NT2/D1 (cell line): ENCODE measurements at regions not wholly inside any gene's neighbourhood (a gene's known extent, or its start where the extent isn't known, plus 50 kb on each side); places are given as distances from the start of the nearest gene placed in this dataset.

Experiments
- DNase-seq: peaks from one replicate; pipeline ENCODE4 v3.0.0-alpha.2; 2011; ENCODE audit warnings: low read depth, low spot score
- H3K27me3 ChIP-seq: 2 replicates; pipeline ENCODE4 v1.6.0; 2011; ENCODE audit warnings: mild to moderate bottlenecking; ENCODE audit not compliant: insufficient read length, insufficient read depth
- H3K36me3 ChIP-seq: 2 replicates; pipeline ENCODE4 v1.6.1; 2011; ENCODE audit warnings: mild to moderate bottlenecking, low read length, mixed read lengths; ENCODE audit not compliant: insufficient read depth, insufficient read length
- H3K4me1 ChIP-seq: 2 replicates; pipeline ENCODE4 v1.5.1; 2011; ENCODE audit not compliant: insufficient read depth, insufficient read length
- H3K4me3 ChIP-seq: 2 replicates; pipeline ENCODE4 v1.5.1; 2011; ENCODE audit warnings: low read depth; ENCODE audit not compliant: insufficient read length
- H3K9ac ChIP-seq: 2 replicates; pipeline ENCODE4 v1.6.0; 2011; ENCODE audit warnings: low read depth; ENCODE audit not compliant: insufficient read length
- H3K9me3 ChIP-seq: 2 replicates; pipeline ENCODE4 v1.5.1; 2011; ENCODE audit warnings: mild to moderate bottlenecking, low read length; ENCODE audit not compliant: insufficient read depth
- SUZ12 ChIP-seq: IDR thresholded peaks from 2 replicates; pipeline ENCODE4 v1.6.1; 2011; ENCODE audit not compliant: insufficient read length, insufficient read depth; ENCODE audit errors: extremely low read depth
- YY1 ChIP-seq: IDR thresholded peaks from 2 replicates; pipeline ENCODE4 v1.6.1; 2011; ENCODE audit not compliant: insufficient read length, insufficient read depth
- ZNF274 ChIP-seq: IDR thresholded peaks from 2 replicates; pipeline ENCODE4 v1.6.1; 2011; ENCODE audit warnings: mild to moderate bottlenecking, low read depth, low read length

GRCh38 chr9:13491138-13491492, 211.6 kb upstream of the MPDZ start:
- TF ChIP-seq ZNF274, result no peak
- TF ChIP-seq SUZ12, result no peak
- no peak for TF ChIP-seq YY1
- DNase-seq, result no peak
- H3K9ac ChIP-seq, result no peak overlapping the region
- H3K36me3 ChIP-seq, result no peaks in the 10 kb centered on the region
- H3K4me1 ChIP-seq, result peaks cover 3% of the 10 kb centered on the region
- no peaks in the 10 kb centered on the region for H3K27me3 ChIP-seq
- H3K9me3 ChIP-seq, result no peaks in the 10 kb centered on the region
- H3K4me3 ChIP-seq, result no peak overlapping the region

GRCh38 chr9:13487936-13488335, 208.4 kb upstream of the MPDZ start:
- H3K4me1 ChIP-seq, result peaks cover 3% of the 10 kb centered on the region
- no peaks in the 10 kb centered on the region for H3K36me3 ChIP-seq
- H3K27me3 ChIP-seq, result no peaks in the 10 kb centered on the region
- H3K4me3 ChIP-seq, result no peak overlapping the region
- TF ChIP-seq YY1, result no peak
- TF ChIP-seq ZNF274, result no peak
- TF ChIP-seq SUZ12, result no peak
- H3K9ac ChIP-seq, result no peak overlapping the region
- no peaks in the 10 kb centered on the region for H3K9me3 ChIP-seq
- DNase-seq, result no peak

- H3K4me3 ChIP-seq, result no peak overlapping the region
- H3K9me3 ChIP-seq, result no peaks in the 10 kb centered on the region
- H3K9ac ChIP-seq, result no peak overlapping the region
- no peaks in the 10 kb centered on the region for H3K36me3 ChIP-seq
- no peak for DNase-seq
- no peak for TF ChIP-seq ZNF274
- TF ChIP-seq YY1, result no peak
- no peak for TF ChIP-seq SUZ12
- H3K27me3 ChIP-seq, result no peaks in the 10 kb centered on the region
- H3K4me1 ChIP-seq, result peaks cover 3% of the 10 kb centered on the region
Measured at GRCh38 chr9:13487498-13487897, 208.0 kb upstream of the MPDZ start.

- no peak for DNase-seq
- Histone ChIP-seq H3K4me1 (peaks cover 3% of the 10 kb centered on the region), H3K9ac (no peak overlapping the region), H3K4me3 (no peak overlapping the region), H3K27me3 (no peaks in the 10 kb centered on the region), H3K36me3 (no peaks in the 10 kb centered on the region), H3K9me3 (no peaks in the 10 kb centered on the region)
- TF ChIP-seq YY1, result no peak
- no peak for TF ChIP-seq SUZ12
- no peak for TF ChIP-seq ZNF274
Measured at GRCh38 chr9:13487071-13487470, 207.6 kb upstream of the MPDZ start.

- Histone ChIP-seq H3K36me3 (no peaks in the 10 kb centered on the region), H3K4me1 (no peaks in the 10 kb centered on the region), H3K9me3 (no peaks in the 10 kb centered on the region), H3K27me3 (no peaks in the 10 kb centered on the region), H3K4me3 (no peak overlapping the region), H3K9ac (no peak overlapping the region)
- no peak for DNase-seq
- no peak for TF ChIP-seq YY1
- no peak for TF ChIP-seq ZNF274
- TF ChIP-seq SUZ12, result no peak
Measured at GRCh38 chr9:13485068-13485596, 205.6 kb upstream of the MPDZ start.

- no peak overlapping the region for H3K4me3 ChIP-seq
- no peaks in the 10 kb centered on the region for H3K9me3 ChIP-seq
- DNase-seq, result no peak
- H3K4me1 ChIP-seq, result no peaks in the 10 kb centered on the region
- H3K27me3 ChIP-seq, result no peaks in the 10 kb centered on the region
- no peak for TF ChIP-seq ZNF274
- TF ChIP-seq YY1, result no peak
- TF ChIP-seq SUZ12, result no peak
- no peak overlapping the region for H3K9ac ChIP-seq
- H3K36me3 ChIP-seq, result no peaks in the 10 kb centered on the region
Measured at GRCh38 chr9:13484186-13484585, 204.7 kb upstream of the MPDZ start.

- no peak for DNase-seq
- Histone ChIP-seq H3K9me3 (no peaks in the 10 kb centered on the region), H3K36me3 (no peaks in the 10 kb centered on the region), H3K9ac (no peak overlapping the region), H3K27me3 (no peaks in the 10 kb centered on the region), H3K4me3 (no peak overlapping the region), H3K4me1 (no peaks in the 10 kb centered on the region)
- no peak for TF ChIP-seq ZNF274
- no peak for TF ChIP-seq SUZ12
- TF ChIP-seq YY1, result no peak
Measured at GRCh38 chr9:13481274-13481673, 201.8 kb upstream of the MPDZ start.

GRCh38 chr9:13480693-13481092, 201.2 kb upstream of the MPDZ start:
- Histone ChIP-seq H3K36me3 (no peaks in the 10 kb centered on the region), H3K4me1 (no peaks in the 10 kb centered on the region), H3K9ac (no peak overlapping the region), H3K9me3 (0 out of 2 replicates have a peak, but pooled peaks cover 1% of the 10 kb centered on the region), H3K4me3 (no peak overlapping the region), H3K27me3 (no peaks in the 10 kb centered on the region)
- TF ChIP-seq SUZ12 (no peak), YY1 (no peak), ZNF274 (no peak)
- no peak for DNase-seq
